ENCODE measurements at regions not wholly inside any gene's neighbourhood (a gene's known extent, or its start where the extent isn't known, plus 50 kb on each side); places are given as distances from the start of the nearest gene placed in this dataset.
"Not testable (repeated sequence)": the region's sequence is repeated elsewhere in the genome, so short reads cannot be mapped to it uniquely, and the experiment has no call there.

DNA sequence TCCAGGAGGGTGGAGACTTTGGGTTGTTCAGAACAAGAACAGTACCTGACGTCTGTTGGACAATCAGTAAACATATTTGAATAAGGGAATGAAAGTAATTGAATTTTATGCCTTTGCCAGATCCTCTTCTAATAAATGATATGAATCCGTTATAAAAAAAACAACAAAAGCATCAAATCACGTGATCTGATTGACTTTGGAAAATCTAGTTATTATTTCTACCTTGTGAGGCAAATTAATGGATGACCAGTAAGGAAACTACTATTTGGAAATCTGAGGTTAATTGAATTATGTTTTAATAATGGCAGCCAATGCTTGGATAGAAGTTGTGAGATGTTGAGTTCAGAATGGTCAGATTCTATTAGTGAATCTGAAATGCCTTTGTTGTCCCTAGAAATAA lies 399.5 kb downstream of the TFAP2B start:
- ChIA-PET CTCF (ENCODE audit: low intra/inter-chr PET ratio, low total read pairs) (no interaction called here), POLR2A (no interaction called here)
- no peaks in the 10 kb centered on the region for H3K79me2 ChIP-seq (ENCODE audit: insufficient read depth, low read length)
- WGBS (ENCODE audit: low lambda C conversion rate): 5% methylated on average over 3 of the region's 3 CpGs
- no peak overlapping the region for H3K9ac ChIP-seq (ENCODE audit: insufficient read depth, low read depth, low read length)
- no peaks in the 10 kb centered on the region for H3K9me3 ChIP-seq (ENCODE audit: low read length)
- H4K20me1 ChIP-seq (ENCODE audit: insufficient read depth, low read length): no peaks in the 10 kb centered on the region
- no peak for ATAC-seq
- no TSS peak for BruUV-seq (replicated peaks)
- no peaks in the 10 kb centered on the region for H3K36me3 ChIP-seq (replicated peaks in 1 of 2; ENCODE audit: control insufficient read depth in 1 of 2, insufficient read depth in 2 of 2, low read length in 2 of 2)
- no peak for DNase-seq (ENCODE audit: low spot score)
- no peaks in the 10 kb centered on the region for H3K27me3 ChIP-seq (ENCODE audit: control insufficient read depth in 1 of 2, insufficient read depth in 2 of 2, low read length in 2 of 2)
- H3K4me2 ChIP-seq (ENCODE audit: low read depth, low read length): no peak overlapping the region
- no peaks in the 10 kb centered on the region for H3K4me1 ChIP-seq (ENCODE audit: insufficient read depth, low read length)
- no peak overlapping the region for H3K27ac ChIP-seq (ENCODE audit: extremely low read length, insufficient read depth, low read length)
- TF ChIP-seq RAD51 (IDR thresholded peaks at IDR 0.05; ENCODE audit: borderline replicate concordance): peak; percentile 70; the same call in 1 of the 2 replicates
- no peak for TF ChIP-seq ZNF33A (CRISPR knock-in tag; IDR thresholded peaks at IDR 0.05; ENCODE audit: borderline replicate concordance)
- in situ Hi-C loops (cut with HindIII; ENCODE audit: extremely low pct_ligation_motif_present, low pct_unique_long_range_greater_than_20kb): no loop called here
- intact Hi-C loops (cut with micrococcal nuclease; ENCODE audit: unreplicated experiment): no loop called here
- FAIRE-seq: no peak
- no peak overlapping the region for H2AFZ ChIP-seq (ENCODE audit: low read length)
- H3K4me3 ChIP-seq (replicated peaks in 1 of 3; ENCODE audit: insufficient read depth in 1 of 3, low read depth in 2 of 3, low read length in 3 of 3): no peak overlapping the region

DNA sequence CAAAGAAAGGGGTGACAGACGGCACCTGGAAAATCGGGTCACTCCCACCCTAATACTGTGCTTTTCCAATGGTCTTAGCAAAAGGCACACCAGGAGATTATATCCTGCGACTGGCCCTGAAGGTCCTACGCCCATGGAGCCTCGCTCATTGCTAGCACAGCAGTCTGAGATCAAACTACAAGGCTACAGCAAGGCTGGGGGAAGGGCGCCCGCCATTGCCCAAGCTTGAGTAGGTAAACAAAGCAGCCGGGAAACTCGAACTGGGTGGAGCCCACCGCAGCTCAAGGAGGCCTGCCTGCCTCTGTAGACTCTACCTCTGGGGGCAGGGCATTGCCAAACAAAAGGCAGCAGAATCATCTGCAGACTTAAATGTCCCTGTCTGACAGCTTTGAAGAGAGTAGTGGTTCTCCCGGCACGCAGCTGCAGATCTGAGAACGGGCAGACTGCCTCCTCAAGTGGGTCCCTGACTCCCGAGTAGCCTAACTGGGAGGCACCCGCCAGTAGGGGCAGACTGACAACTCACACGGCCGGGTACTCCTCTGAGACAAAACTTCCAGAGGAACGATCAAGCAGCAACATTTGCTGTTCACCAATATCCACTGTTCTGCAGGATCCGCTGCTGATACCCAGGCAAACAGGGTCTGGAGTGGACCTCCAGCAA lies 406.0 kb downstream of the TFAP2B start:
- H3K79me2 ChIP-seq (ENCODE audit: insufficient read depth, low read length); H3K9ac ChIP-seq (ENCODE audit: insufficient read depth, low read depth, low read length); BruUV-seq (replicated peaks); CTCF ChIA-PET (ENCODE audit: low intra/inter-chr PET ratio, low total read pairs); H3K27ac ChIP-seq (ENCODE audit: extremely low read length, insufficient read depth, low read length); H3K4me3 ChIP-seq (replicated peaks in 1 of 3; ENCODE audit: insufficient read depth in 1 of 3, low read depth in 2 of 3, low read length in 3 of 3); H4K20me1 ChIP-seq (ENCODE audit: insufficient read depth, low read length); in situ Hi-C loops (cut with HindIII; ENCODE audit: extremely low pct_ligation_motif_present, low pct_unique_long_range_greater_than_20kb); H3K27me3 ChIP-seq (ENCODE audit: control insufficient read depth in 1 of 2, insufficient read depth in 2 of 2, low read length in 2 of 2); ATAC-seq; H2AFZ ChIP-seq (ENCODE audit: low read length); H3K9me3 ChIP-seq (ENCODE audit: low read length); intact Hi-C loops (cut with micrococcal nuclease; ENCODE audit: unreplicated experiment); H3K36me3 ChIP-seq (replicated peaks in 1 of 2; ENCODE audit: control insufficient read depth in 1 of 2, insufficient read depth in 2 of 2, low read length in 2 of 2); POLR2A ChIA-PET; H3K4me1 ChIP-seq (ENCODE audit: insufficient read depth, low read length); FAIRE-seq: not testable (repeated sequence)
- H3K4me2 ChIP-seq (ENCODE audit: low read depth, low read length): peak overlapping the region; percentile 51
- WGBS (ENCODE audit: low lambda C conversion rate): 14% methylated on average over 14 of the region's 19 CpGs
- peak; percentile 3 for DNase-seq (ENCODE audit: low spot score)
- TF ChIP-seq, protein P1, sequence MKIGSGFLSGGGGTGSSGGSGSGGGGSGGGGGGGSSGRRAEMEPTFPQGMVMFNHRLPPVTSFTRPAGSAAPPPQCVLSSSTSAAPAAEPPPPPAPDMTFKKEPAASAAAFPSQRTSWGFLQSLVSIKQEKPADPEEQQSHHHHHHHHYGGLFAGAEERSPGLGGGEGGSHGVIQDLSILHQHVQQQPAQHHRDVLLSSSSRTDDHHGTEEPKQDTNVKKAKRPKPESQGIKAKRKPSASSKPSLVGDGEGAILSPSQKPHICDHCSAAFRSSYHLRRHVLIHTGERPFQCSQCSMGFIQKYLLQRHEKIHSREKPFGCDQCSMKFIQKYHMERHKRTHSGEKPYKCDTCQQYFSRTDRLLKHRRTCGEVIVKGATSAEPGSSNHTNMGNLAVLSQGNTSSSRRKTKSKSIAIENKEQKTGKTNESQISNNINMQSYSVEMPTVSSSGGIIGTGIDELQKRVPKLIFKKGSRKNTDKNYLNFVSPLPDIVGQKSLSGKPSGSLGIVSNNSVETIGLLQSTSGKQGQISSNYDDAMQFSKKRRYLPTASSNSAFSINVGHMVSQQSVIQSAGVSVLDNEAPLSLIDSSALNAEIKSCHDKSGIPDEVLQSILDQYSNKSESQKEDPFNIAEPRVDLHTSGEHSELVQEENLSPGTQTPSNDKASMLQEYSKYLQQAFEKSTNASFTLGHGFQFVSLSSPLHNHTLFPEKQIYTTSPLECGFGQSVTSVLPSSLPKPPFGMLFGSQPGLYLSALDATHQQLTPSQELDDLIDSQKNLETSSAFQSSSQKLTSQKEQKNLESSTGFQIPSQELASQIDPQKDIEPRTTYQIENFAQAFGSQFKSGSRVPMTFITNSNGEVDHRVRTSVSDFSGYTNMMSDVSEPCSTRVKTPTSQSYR (CRISPR knock-in tag; IDR thresholded peaks at IDR 0.05; ENCODE audit: borderline replicate concordance): peak; percentile 94
- TF ChIP-seq, protein P2, sequence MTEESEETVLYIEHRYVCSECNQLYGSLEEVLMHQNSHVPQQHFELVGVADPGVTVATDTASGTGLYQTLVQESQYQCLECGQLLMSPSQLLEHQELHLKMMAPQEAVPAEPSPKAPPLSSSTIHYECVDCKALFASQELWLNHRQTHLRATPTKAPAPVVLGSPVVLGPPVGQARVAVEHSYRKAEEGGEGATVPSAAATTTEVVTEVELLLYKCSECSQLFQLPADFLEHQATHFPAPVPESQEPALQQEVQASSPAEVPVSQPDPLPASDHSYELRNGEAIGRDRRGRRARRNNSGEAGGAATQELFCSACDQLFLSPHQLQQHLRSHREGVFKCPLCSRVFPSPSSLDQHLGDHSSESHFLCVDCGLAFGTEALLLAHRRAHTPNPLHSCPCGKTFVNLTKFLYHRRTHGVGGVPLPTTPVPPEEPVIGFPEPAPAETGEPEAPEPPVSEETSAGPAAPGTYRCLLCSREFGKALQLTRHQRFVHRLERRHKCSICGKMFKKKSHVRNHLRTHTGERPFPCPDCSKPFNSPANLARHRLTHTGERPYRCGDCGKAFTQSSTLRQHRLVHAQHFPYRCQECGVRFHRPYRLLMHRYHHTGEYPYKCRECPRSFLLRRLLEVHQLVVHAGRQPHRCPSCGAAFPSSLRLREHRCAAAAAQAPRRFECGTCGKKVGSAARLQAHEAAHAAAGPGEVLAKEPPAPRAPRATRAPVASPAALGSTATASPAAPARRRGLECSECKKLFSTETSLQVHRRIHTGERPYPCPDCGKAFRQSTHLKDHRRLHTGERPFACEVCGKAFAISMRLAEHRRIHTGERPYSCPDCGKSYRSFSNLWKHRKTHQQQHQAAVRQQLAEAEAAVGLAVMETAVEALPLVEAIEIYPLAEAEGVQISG (CRISPR knock-in tag; IDR thresholded peaks at IDR 0.05): peak; percentile 25; the same call in 1 of the 2 replicates
- peak; percentile 32; the same call in 1 of the 2 replicates for TF ChIP-seq SALL1 (CRISPR knock-in tag; IDR thresholded peaks at IDR 0.05)
- peak; percentile 63; the same call in 1 of the 2 replicates for TF ChIP-seq FOXA3 (CRISPR knock-in tag; IDR thresholded peaks at IDR 0.05)
- 0 out of 2 replicates have a peak, but pooled peaks have one; percentile 27 for TF ChIP-seq FOXJ3 (CRISPR knock-in tag; IDR thresholded peaks at IDR 0.05; ENCODE audit: borderline replicate concordance)
- TF ChIP-seq, protein P3, sequence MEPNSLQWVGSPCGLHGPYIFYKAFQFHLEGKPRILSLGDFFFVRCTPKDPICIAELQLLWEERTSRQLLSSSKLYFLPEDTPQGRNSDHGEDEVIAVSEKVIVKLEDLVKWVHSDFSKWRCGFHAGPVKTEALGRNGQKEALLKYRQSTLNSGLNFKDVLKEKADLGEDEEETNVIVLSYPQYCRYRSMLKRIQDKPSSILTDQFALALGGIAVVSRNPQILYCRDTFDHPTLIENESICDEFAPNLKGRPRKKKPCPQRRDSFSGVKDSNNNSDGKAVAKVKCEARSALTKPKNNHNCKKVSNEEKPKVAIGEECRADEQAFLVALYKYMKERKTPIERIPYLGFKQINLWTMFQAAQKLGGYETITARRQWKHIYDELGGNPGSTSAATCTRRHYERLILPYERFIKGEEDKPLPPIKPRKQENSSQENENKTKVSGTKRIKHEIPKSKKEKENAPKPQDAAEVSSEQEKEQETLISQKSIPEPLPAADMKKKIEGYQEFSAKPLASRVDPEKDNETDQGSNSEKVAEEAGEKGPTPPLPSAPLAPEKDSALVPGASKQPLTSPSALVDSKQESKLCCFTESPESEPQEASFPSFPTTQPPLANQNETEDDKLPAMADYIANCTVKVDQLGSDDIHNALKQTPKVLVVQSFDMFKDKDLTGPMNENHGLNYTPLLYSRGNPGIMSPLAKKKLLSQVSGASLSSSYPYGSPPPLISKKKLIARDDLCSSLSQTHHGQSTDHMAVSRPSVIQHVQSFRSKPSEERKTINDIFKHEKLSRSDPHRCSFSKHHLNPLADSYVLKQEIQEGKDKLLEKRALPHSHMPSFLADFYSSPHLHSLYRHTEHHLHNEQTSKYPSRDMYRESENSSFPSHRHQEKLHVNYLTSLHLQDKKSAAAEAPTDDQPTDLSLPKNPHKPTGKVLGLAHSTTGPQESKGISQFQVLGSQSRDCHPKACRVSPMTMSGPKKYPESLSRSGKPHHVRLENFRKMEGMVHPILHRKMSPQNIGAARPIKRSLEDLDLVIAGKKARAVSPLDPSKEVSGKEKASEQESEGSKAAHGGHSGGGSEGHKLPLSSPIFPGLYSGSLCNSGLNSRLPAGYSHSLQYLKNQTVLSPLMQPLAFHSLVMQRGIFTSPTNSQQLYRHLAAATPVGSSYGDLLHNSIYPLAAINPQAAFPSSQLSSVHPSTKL (CRISPR knock-in tag; IDR thresholded peaks at IDR 0.05): peak; percentile 50; the same call in 1 of the 2 replicates
